Fibroblast of the aortic adventitia (primary cell): ENCODE measurements at regions not wholly inside any gene's neighbourhood (a gene's known extent, or its start where the extent isn't known, plus 50 kb on each side); places are given as distances from the start of the nearest gene placed in this dataset.
A peak's percentile ranks its signal among the peaks of the same experiment; 100 is the strongest.
"Not testable (repeated sequence)": the region's sequence is repeated elsewhere in the genome, so short reads cannot be mapped to it uniquely, and the experiment has no call there.

ENCODE experiments used
- DNase-seq: peaks from one replicate; pipeline ENCODE4 v3.0.0-alpha.2; 2010; ENCODE audit warnings: low read depth
- H3K4me3 ChIP-seq: 2 replicates; pipeline ENCODE4 v1.5.1; 2011; ENCODE audit warnings: low read depth, mild to moderate bottlenecking, control low read depth, low read length, moderate library complexity
- CTCF ChIP-seq: IDR thresholded peaks from 2 replicates; pipeline ENCODE4 v1.5.1; 2011; ENCODE audit warnings: mild to moderate bottlenecking, low read length, control low read depth, inconsistent platforms; ENCODE audit not compliant: insufficient read depth

- peak; percentile 82 for DNase-seq
- no peak overlapping the region for H3K4me3 ChIP-seq
- TF ChIP-seq CTCF = peak; percentile 73
These were observed 228.1 kb upstream of the AMIGO2 start for GRCh38 chr12:47307680-47308399.

- DNase-seq, H3K4me3 ChIP-seq: not testable (repeated sequence)
These were observed 227.3 kb upstream of the AMIGO2 start for GRCh38 chr12:47306773-47307679.

GRCh38 chr12:47306130-47306529, 226.4 kb upstream of the AMIGO2 start:
- TF ChIP-seq CTCF = no peak
- H3K4me3 ChIP-seq = no peak overlapping the region
- DNase-seq = no peak

GRCh38 chr12:47305464-47305863, 225.7 kb upstream of the AMIGO2 start:
- DNase-seq = no peak
- no peak overlapping the region for H3K4me3 ChIP-seq
- TF ChIP-seq CTCF = no peak

- DNase-seq = no peak
- no peak for TF ChIP-seq CTCF
- H3K4me3 ChIP-seq = no peak overlapping the region
These were observed 224.3 kb upstream of the AMIGO2 start for GRCh38 chr12:47303995-47304560.

GRCh38 chr12:47303207-47303606, 223.4 kb upstream of the AMIGO2 start:
- no peak for TF ChIP-seq CTCF
- no peak for DNase-seq
- no peak overlapping the region for H3K4me3 ChIP-seq

- no peak for DNase-seq
- no peak overlapping the region for H3K4me3 ChIP-seq
- no peak for TF ChIP-seq CTCF
These were observed 222.4 kb upstream of the AMIGO2 start for GRCh38 chr12:47302111-47302671.
